ENCODE measurements at regions not wholly inside any gene's neighbourhood (a gene's known extent, or its start where the extent isn't known, plus 50 kb on each side); places are given as distances from the start of the nearest gene placed in this dataset.

GRCh38 chr7:95676691-95677090, 80.4 kb upstream of the PDK4 start:
- Histone ChIP-seq H3K4me1 (peaks cover 0 to 9% (median 0%) of the 10 kb centered on the region in 4 donors), H3K36me3 (no peaks in the 10 kb centered on the region), H3K4me3 (no peak overlapping the region), H3K27ac (no peak overlapping the region), H3K27me3 (no peaks in the 10 kb centered on the region), H3K9me3 (no peaks in the 10 kb centered on the region)
- 67 to 83% methylated on average over 3 of the region's 3 CpGs for WGBS, 2 donors (ENCODE audit: low coverage in 1 of 2)
- intact Hi-C loops (cut with DNase I; ENCODE audit: low total_unique reads) (no loop called here), in situ Hi-C loops (cut with MboI; ENCODE audit: low pct_ligation_motif_present in 1 of 4, low pct_unique_long_range_greater_than_20kb in 1 of 4, low sequenced_read_pairs in 3 of 4) (loop anchor here in 2 of 4 donors (5.0 to 10.0 kb wide), 2 partner anchors 134 to 142 kb away; no protein-coding TSS in a partner anchor)
- DNase-seq: no peak
- no peak for TF ChIP-seq POLR2AphosphoS5 (IDR thresholded peaks at IDR 0.05)
- TF ChIP-seq CTCF (IDR thresholded peaks at IDR 0.05): no peak
- TF ChIP-seq POLR2A (IDR thresholded peaks at IDR 0.05): no peak
- TF ChIP-seq EP300 (IDR thresholded peaks at IDR 0.05; ENCODE audit: low read depth): no peak

- Histone ChIP-seq H3K4me1 (peaks cover 0 to 9% (median 0%) of the 10 kb centered on the region in 4 donors), H3K27ac (no peak overlapping the region), H3K27me3 (no peaks in the 10 kb centered on the region), H3K4me3 (no peak overlapping the region), H3K36me3 (no peaks in the 10 kb centered on the region), H3K9me3 (no peaks in the 10 kb centered on the region)
- no peak for DNase-seq
- 85 to 95% methylated on average over 3 of the region's 3 CpGs for WGBS, 2 donors (ENCODE audit: low coverage in 1 of 2)
- in situ Hi-C loops (cut with MboI; ENCODE audit: low pct_ligation_motif_present in 1 of 4, low pct_unique_long_range_greater_than_20kb in 1 of 4, low sequenced_read_pairs in 3 of 4) (loop anchor here in 2 of 4 donors (5.0 to 10.0 kb wide), 2 partner anchors 133 to 141 kb away; no protein-coding TSS in a partner anchor), intact Hi-C loops (cut with DNase I; ENCODE audit: low total_unique reads) (no loop called here)
- TF ChIP-seq POLR2AphosphoS5 (IDR thresholded peaks at IDR 0.05) (no peak), CTCF (IDR thresholded peaks at IDR 0.05) (no peak), POLR2A (IDR thresholded peaks at IDR 0.05) (no peak), EP300 (IDR thresholded peaks at IDR 0.05; ENCODE audit: low read depth) (no peak)
Observed at GRCh38 chr7:95675632-95676031, 79.3 kb upstream of the PDK4 start.

- in situ Hi-C loops (cut with MboI; ENCODE audit: low pct_ligation_motif_present in 1 of 4, low pct_unique_long_range_greater_than_20kb in 1 of 4, low sequenced_read_pairs in 3 of 4): loop anchor here in 2 of 4 donors (5.0 to 10.0 kb wide), 2 partner anchors 133 to 140 kb away; no protein-coding TSS in a partner anchor
- intact Hi-C loops (cut with DNase I; ENCODE audit: low total_unique reads): no loop called here
Observed at GRCh38 chr7:95675016-95675415, 78.7 kb upstream of the PDK4 start.

GRCh38 chr7:95674101-95674500, 77.8 kb upstream of the PDK4 start:
- no peak for TF ChIP-seq POLR2A (IDR thresholded peaks at IDR 0.05)
- TF ChIP-seq CTCF (IDR thresholded peaks at IDR 0.05): no peak
- TF ChIP-seq EP300 (IDR thresholded peaks at IDR 0.05; ENCODE audit: low read depth): no peak
- no peak for TF ChIP-seq POLR2AphosphoS5 (IDR thresholded peaks at IDR 0.05)
- H3K9me3 ChIP-seq: no peaks in the 10 kb centered on the region
- no peak overlapping the region for H3K27ac ChIP-seq
- no peaks in the 10 kb centered on the region for H3K27me3 ChIP-seq
- intact Hi-C loops (cut with DNase I; ENCODE audit: low total_unique reads): no loop called here
- no peak overlapping the region for H3K4me3 ChIP-seq
- no peak for DNase-seq
- in situ Hi-C loops (cut with MboI; ENCODE audit: low pct_ligation_motif_present in 1 of 4, low pct_unique_long_range_greater_than_20kb in 1 of 4, low sequenced_read_pairs in 3 of 4): loop anchor here in 1 of 4 donors (10.0 kb wide), 1 partner anchor 139 kb away; no protein-coding TSS in a partner anchor
- WGBS, 2 donors (ENCODE audit: low coverage in 1 of 2): 86 to 87% methylated on average over 3 of the region's 3 CpGs
- no peaks in the 10 kb centered on the region for H3K36me3 ChIP-seq
- peaks cover 0 to 6% (median 0%) of the 10 kb centered on the region in 4 donors for H3K4me1 ChIP-seq

More at GRCh38 chr7:95675016-95675415, 78.7 kb upstream of the PDK4 start:
- no peak for DNase-seq
- no peaks in the 10 kb centered on the region for H3K27me3 ChIP-seq
- H3K27ac ChIP-seq: no peak overlapping the region
- no peaks in the 10 kb centered on the region for H3K9me3 ChIP-seq
- TF ChIP-seq POLR2A (IDR thresholded peaks at IDR 0.05) (no peak), EP300 (IDR thresholded peaks at IDR 0.05; ENCODE audit: low read depth) (no peak), CTCF (IDR thresholded peaks at IDR 0.05) (no peak), POLR2AphosphoS5 (IDR thresholded peaks at IDR 0.05) (no peak)
- peaks cover 0 to 9% (median 0%) of the 10 kb centered on the region in 4 donors for H3K4me1 ChIP-seq
- no peak overlapping the region for H3K4me3 ChIP-seq
- H3K36me3 ChIP-seq: no peaks in the 10 kb centered on the region
- 92 to 93% methylated on average over 6 of the region's 6 CpGs for WGBS, 2 donors (ENCODE audit: low coverage in 1 of 2)
